GM12878 (cell line): ENCODE measurements at regions not wholly inside any gene's neighbourhood (a gene's known extent, or its start where the extent isn't known, plus 50 kb on each side); places are given as distances from the start of the nearest gene placed in this dataset.

ENCODE experiments used
- ATAC-seq: fragments of 200-7000 bp; cut with Tn5 transposase; 3 replicates; pipeline ENCODE4 v1.9.1; 2020; ENCODE audit warnings: mild to moderate bottlenecking, moderate library complexity
- BruUV-seq: library from RNA; stranded (reverse); fragments of 400-500 nt; replicated peaks from 2 replicates; lab custom pipeline; 2021; lab: Mats Ljungman, UMichigan
- CTCF ChIA-PET: fragments of 300-600 bp; sonication (Branson Sonifier 250); formaldehyde crosslinking; extraction: SDS; loops from one replicate; lab custom pipeline; 2021; ENCODE audit warnings: inconsistent platforms; lab: Yijun Ruan, JAX
- POLR2A ChIA-PET: fragments of 350-600 bp; formaldehyde crosslinking; extraction: SDS; loops from one replicate; lab custom pipeline; 2021; ENCODE audit warnings: inconsistent platforms; lab: Charles Lee
- RAD21 ChIA-PET: fragments of 300-600 bp; sonication (Branson Sonifier 250); formaldehyde crosslinking; loops from one replicate; lab custom pipeline; 2023; ENCODE audit warnings: antibody characterized with exemption; ENCODE audit not compliant: unreplicated experiment; lab: Charles Lee
- SMC1A ChIA-PET: fragments of 300-600 bp; sonication (Branson Sonifier 250); formaldehyde crosslinking; loops from one replicate; lab custom pipeline; 2023; ENCODE audit not compliant: unreplicated experiment, uncharacterized antibody; lab: Charles Lee
- DNase-seq: peaks from one replicate; pipeline ENCODE4 v3.0.0-alpha.2; 2011; ENCODE audit warnings: low read depth, low spot score
- FAIRE-seq: peaks from 3 replicates; lab custom pipeline; 2011; peaks lifted over from hg19 to GRCh38; lab: Jason Lieb, UNC
- H2AFZ ChIP-seq: 2 replicates; pipeline ENCODE4 v1.6.0; 2011; ENCODE audit warnings: low read depth, low read length, control low read depth; ENCODE audit not compliant: control insufficient read depth
- H3K27ac ChIP-seq: 2 replicates; pipeline ENCODE4 v1.5.1; 2011; ENCODE audit warnings: control low read depth; ENCODE audit not compliant: control insufficient read depth, insufficient read depth
- H3K27me3 ChIP-seq, 2 experiments: replicated peaks in 1 of 2; 2 replicates each; pipeline versions ENCODE4 v1.6.0 to v1.6.1; 2011; ENCODE audit warnings: low read length in 1 of 2; ENCODE audit not compliant: control insufficient read depth in 2 of 2, insufficient read depth in 2 of 2
- H3K36me3 ChIP-seq, 2 experiments: 2 replicates each; pipeline ENCODE4 v1.5.1; 2011; ENCODE audit warnings: low read length in 1 of 2; ENCODE audit not compliant: control insufficient read depth in 2 of 2, insufficient read depth in 2 of 2
- H3K4me1 ChIP-seq: 2 replicates; pipeline ENCODE4 v1.6.1; 2011; ENCODE audit warnings: mild to moderate bottlenecking, low read length, moderate library complexity, mixed read lengths; ENCODE audit not compliant: control insufficient read depth, insufficient read depth
- H3K4me2 ChIP-seq: 2 replicates; pipeline ENCODE4 v1.6.0; 2011; ENCODE audit warnings: control low read depth; ENCODE audit not compliant: control insufficient read depth, insufficient read depth
- H3K4me3 ChIP-seq: fragments of 200-600 bp; sonication (generic); 2 replicates; pipeline ENCODE4 v1.5.1; 2016
- H3K79me2 ChIP-seq: 2 replicates; pipeline ENCODE4 v1.6.0; 2011; ENCODE audit warnings: low read length; ENCODE audit not compliant: control insufficient read depth, insufficient read depth
- H3K9ac ChIP-seq: 2 replicates; pipeline ENCODE4 v1.8.0; 2011; ENCODE audit warnings: low read length, control low read depth, mixed read lengths; ENCODE audit not compliant: control insufficient read depth, insufficient read depth
- H3K9me3 ChIP-seq: replicated peaks from 3 replicates; pipeline ENCODE4 v1.5.1; 2011; ENCODE audit warnings: mild to moderate bottlenecking, low read length; ENCODE audit not compliant: control insufficient read depth, insufficient read depth
- H4K20me1 ChIP-seq: 2 replicates; pipeline ENCODE4 v1.6.0; 2011; ENCODE audit not compliant: control insufficient read depth, insufficient read depth
- NFYA ChIP-seq: IDR thresholded peaks from 2 replicates; pipeline ENCODE4 v1.6.1; 2011; ENCODE audit warnings: low read depth, mild to moderate bottlenecking, low read length, improper control_type of control experiment, borderline replicate concordance
- RAD21 ChIP-seq: IDR thresholded peaks from 2 replicates; pipeline ENCODE4 v1.6.1; 2011; ENCODE audit warnings: mild to moderate bottlenecking, low read depth, low read length, moderate library complexity; ENCODE audit not compliant: insufficient read depth
- whole genome bisulfite sequencing: methylation state at CpG from one replicate; pipeline ENCODE4 v1.1.6; 2016; ENCODE audit warnings: low lambda C conversion rate; ENCODE audit not compliant: insufficient replicate concordance, insufficient coverage; ENCODE audit errors: missing lambda C conversion rate; 5-methylcytosine and 5-hydroxymethylcytosine counted together
- in situ Hi-C: fragments of 300-500 bp; cut with MboI; formaldehyde crosslinking; loops from 9 replicates; pipeline ENCODE4 v1.14.3; 2018; ENCODE audit warnings: mixed read lengths
- intact Hi-C: fragments of 100-400 bp; cut with micrococcal nuclease; formaldehyde crosslinking; loops from one replicate; pipeline ENCODE4 v1.14.2; 2022; ENCODE audit not compliant: unreplicated experiment
- TF ChIP-seq, protein P1 (sequence below), 3 experiments: IDR thresholded peaks in 2 of 3; conservative IDR thresholded peaks in 1 of 3; 2 replicates each; pipeline ENCODE4 v1.5.1; 2011; ENCODE audit warnings: low read depth in 3 of 3, low read length in 3 of 3, mild to moderate bottlenecking in 3 of 3, control low read depth in 2 of 3, moderate library complexity in 2 of 3, inconsistent platforms in 1 of 3, mixed read lengths in 1 of 3; ENCODE audit not compliant: control insufficient read depth in 2 of 3, insufficient read depth in 1 of 3; ENCODE audit errors: extremely low read depth in 1 of 3

- 0% methylated on average over 1 of the region's 1 CpG for WGBS
- Histone ChIP-seq H3K4me2 (no peak overlapping the region), H3K79me2 (no peaks in the 10 kb centered on the region), H3K4me1 (no peaks in the 10 kb centered on the region), H4K20me1 (no peaks in the 10 kb centered on the region), H3K36me3 (no peaks in the 10 kb centered on the region), H3K4me3 (no peak overlapping the region), H2AFZ (no peak overlapping the region), H3K9ac (no peak overlapping the region), H3K9me3 (no peaks in the 10 kb centered on the region), H3K27ac (no peak overlapping the region), H3K27me3 (no peaks in the 10 kb centered on the region)
- FAIRE-seq: no peak
- ChIA-PET POLR2A (no interaction called here), SMC1A (interaction anchor here (0.7 to 3.7 kb wide), 7 partner anchors 13 to 793 kb away, joined by 3 to 33 read pairs (median 10); no protein-coding TSS in a partner anchor), CTCF (interaction anchor here (0.6 to 5.9 kb wide), 29 partner anchors 10 to 1683 kb away, joined by 3 to 63 read pairs (median 4); no protein-coding TSS in a partner anchor), RAD21 (interaction anchor here (0.6 to 3.0 kb wide), 9 partner anchors 28 to 793 kb away, joined by 3 to 56 read pairs (median 4); no protein-coding TSS in a partner anchor)
- in situ Hi-C loops (loop anchor here (10.0 to 25.0 kb wide), 2 partner anchors 514 to 1676 kb away; no protein-coding TSS in a partner anchor), intact Hi-C loops (loop anchor here (1.0 to 5.0 kb wide), 5 partner anchors 76 to 792 kb away; no protein-coding TSS in a partner anchor)
- no TSS peak for BruUV-seq
- TF ChIP-seq NFYA: no peak
- TF ChIP-seq, protein P1, sequence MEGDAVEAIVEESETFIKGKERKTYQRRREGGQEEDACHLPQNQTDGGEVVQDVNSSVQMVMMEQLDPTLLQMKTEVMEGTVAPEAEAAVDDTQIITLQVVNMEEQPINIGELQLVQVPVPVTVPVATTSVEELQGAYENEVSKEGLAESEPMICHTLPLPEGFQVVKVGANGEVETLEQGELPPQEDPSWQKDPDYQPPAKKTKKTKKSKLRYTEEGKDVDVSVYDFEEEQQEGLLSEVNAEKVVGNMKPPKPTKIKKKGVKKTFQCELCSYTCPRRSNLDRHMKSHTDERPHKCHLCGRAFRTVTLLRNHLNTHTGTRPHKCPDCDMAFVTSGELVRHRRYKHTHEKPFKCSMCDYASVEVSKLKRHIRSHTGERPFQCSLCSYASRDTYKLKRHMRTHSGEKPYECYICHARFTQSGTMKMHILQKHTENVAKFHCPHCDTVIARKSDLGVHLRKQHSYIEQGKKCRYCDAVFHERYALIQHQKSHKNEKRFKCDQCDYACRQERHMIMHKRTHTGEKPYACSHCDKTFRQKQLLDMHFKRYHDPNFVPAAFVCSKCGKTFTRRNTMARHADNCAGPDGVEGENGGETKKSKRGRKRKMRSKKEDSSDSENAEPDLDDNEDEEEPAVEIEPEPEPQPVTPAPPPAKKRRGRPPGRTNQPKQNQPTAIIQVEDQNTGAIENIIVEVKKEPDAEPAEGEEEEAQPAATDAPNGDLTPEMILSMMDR (IDR thresholded peaks at IDR 0.05 in 2 of 3, conservative IDR thresholded peaks at IDR 0.05 in 1 of 3; ENCODE audit: control insufficient read depth in 2 of 3, extremely low read depth in 1 of 3, insufficient read depth in 1 of 3, low read depth in 3 of 3, low read length in 3 of 3): peak in 2 of 3 experiments; percentile 4 to 18; a peak in 1 of 6 replicates
- 0 out of 2 replicates have a peak, but pooled peaks have one; percentile 26 for TF ChIP-seq RAD21
- no peak for DNase-seq
- peak; percentile 37; the same call in 1 of the 3 replicates for ATAC-seq
Measured at GRCh38 chr15:47988564-47988963, 132.2 kb upstream of the SLC24A5 start.
